ENCODE measurements at regions not wholly inside any gene's neighbourhood (a gene's known extent, or its start where the extent isn't known, plus 50 kb on each side); places are given as distances from the start of the nearest gene placed in this dataset.

DNA sequence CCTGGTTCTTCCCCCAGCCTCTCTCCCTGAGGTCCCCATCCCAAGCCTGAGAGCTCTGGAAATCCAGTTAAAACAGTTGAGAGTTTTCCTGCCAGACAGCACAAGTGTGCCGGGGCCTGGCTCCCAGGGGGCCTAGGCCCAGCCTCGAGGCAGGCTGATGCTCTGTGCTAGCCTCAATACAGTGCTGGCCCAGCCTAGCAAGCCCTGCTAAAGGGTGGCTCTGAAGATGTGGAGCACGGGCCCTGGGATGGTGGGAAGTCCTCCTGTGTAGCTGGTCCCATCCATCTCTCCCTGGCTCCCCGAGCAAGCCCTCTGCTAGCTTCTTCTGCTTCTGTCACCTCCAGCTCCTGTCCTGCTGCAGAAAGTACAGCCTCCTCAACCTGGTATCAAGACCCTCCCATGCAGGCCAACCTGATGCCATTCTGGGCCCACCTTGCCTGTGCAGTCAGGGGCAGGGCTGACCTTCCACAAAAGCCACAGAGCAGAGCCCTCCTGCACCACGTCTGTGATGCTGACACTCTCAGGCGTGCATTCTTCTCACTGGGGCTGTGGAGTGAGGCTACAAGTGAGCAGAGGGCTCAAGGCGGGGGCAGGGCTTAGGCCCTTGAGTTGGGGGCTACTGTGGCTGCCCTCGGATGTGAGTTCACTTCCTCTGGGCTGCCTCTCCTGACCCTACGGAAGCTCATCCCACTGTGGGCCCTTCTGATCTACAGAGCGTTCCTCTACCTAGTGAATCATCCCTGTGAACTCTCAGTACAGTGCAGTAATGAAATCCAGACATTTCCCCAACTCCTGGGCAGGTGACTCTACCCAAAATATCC is 60.1 kb upstream of the LAPTM4A start:
- in situ Hi-C loops (cut with MboI): no loop called here
- no peaks in the 10 kb centered on the region for H3F3A ChIP-seq (ENCODE audit: insufficient read depth)
- DNase-seq: peak; percentile 45
- H3K27ac ChIP-seq: no peak overlapping the region
- no peak for TF ChIP-seq EZH2phosphoT487 (IDR thresholded peaks at IDR 0.05; ENCODE audit: insufficient read depth, low read depth)
- no peak for TF ChIP-seq EZH2 (IDR thresholded peaks at IDR 0.05; ENCODE audit: insufficient read depth, poor library complexity, severe bottlenecking)
- WGBS, 2 experiments (ENCODE audit: low coverage in 1 of 2, low lambda C conversion rate in 2 of 2, missing lambda C conversion rate in 2 of 2): 62 to 67% methylated on average over 10 of the region's 10 CpGs
- no peaks in the 10 kb centered on the region for H3K27me3 ChIP-seq (replicated peaks; ENCODE audit: insufficient read depth)
- H3K9me3 ChIP-seq (ENCODE audit: low read depth): no peaks in the 10 kb centered on the region
- H3K4me3 ChIP-seq: no peak overlapping the region
- H3K36me3 ChIP-seq (ENCODE audit: low read depth): no peaks in the 10 kb centered on the region
- no peaks in the 10 kb centered on the region for H3K9me2 ChIP-seq (ENCODE audit: insufficient read depth)
- H4K20me1 ChIP-seq (ENCODE audit: insufficient read depth): no peaks in the 10 kb centered on the region
- no peaks in the 10 kb centered on the region for H3K4me1 ChIP-seq (ENCODE audit: insufficient read depth)
- no peak overlapping the region for H2AFZ ChIP-seq
- no peak overlapping the region for H3K9ac ChIP-seq
- no peak overlapping the region for H3K4me2 ChIP-seq (ENCODE audit: unreplicated experiment)
- no peaks in the 10 kb centered on the region for H3K79me2 ChIP-seq (ENCODE audit: insufficient read depth)

DNA sequence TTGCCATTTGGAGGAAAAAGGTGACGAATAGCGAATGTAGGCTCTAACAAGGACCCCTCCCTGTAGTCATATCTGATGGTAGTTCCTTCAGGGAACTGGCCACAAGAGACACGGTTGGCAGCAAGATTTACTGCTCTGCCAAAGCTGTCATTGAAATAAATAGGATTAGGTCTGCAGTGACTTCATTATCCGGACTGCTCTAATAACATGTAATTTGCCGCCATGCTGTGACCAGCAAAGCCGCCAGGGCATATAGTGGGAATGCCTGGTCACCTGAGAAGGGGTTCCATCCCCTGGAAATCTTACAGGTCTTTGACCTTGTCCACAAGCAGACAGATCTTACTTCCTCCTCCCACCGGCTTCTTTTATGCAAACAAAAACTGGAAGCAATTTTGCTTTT is 59.4 kb upstream of the LAPTM4A start:
- no peaks in the 10 kb centered on the region for H3K9me2 ChIP-seq (ENCODE audit: insufficient read depth)
- WGBS, 2 experiments (ENCODE audit: low coverage in 1 of 2, low lambda C conversion rate in 2 of 2, missing lambda C conversion rate in 2 of 2): 88 to 95% methylated on average over 7 of the region's 7 CpGs
- H3K79me2 ChIP-seq (ENCODE audit: insufficient read depth): no peaks in the 10 kb centered on the region
- H3K9ac ChIP-seq: no peak overlapping the region
- no peak overlapping the region for H3K4me2 ChIP-seq (ENCODE audit: unreplicated experiment)
- H3K4me3 ChIP-seq: no peak overlapping the region
- in situ Hi-C loops (cut with MboI): no loop called here
- no peak for DNase-seq
- TF ChIP-seq EZH2 (IDR thresholded peaks at IDR 0.05; ENCODE audit: insufficient read depth, poor library complexity, severe bottlenecking) (no peak), EZH2phosphoT487 (IDR thresholded peaks at IDR 0.05; ENCODE audit: insufficient read depth, low read depth) (no peak)
- no peak overlapping the region for H3K27ac ChIP-seq
- no peaks in the 10 kb centered on the region for H3K4me1 ChIP-seq (ENCODE audit: insufficient read depth)
- H3K27me3 ChIP-seq (replicated peaks; ENCODE audit: insufficient read depth): no peaks in the 10 kb centered on the region
- H4K20me1 ChIP-seq (ENCODE audit: insufficient read depth): no peaks in the 10 kb centered on the region
- no peaks in the 10 kb centered on the region for H3K36me3 ChIP-seq (ENCODE audit: low read depth)
- no peaks in the 10 kb centered on the region for H3F3A ChIP-seq (ENCODE audit: insufficient read depth)
- H2AFZ ChIP-seq: no peak overlapping the region
- H3K9me3 ChIP-seq (ENCODE audit: low read depth): no peaks in the 10 kb centered on the region

DNA sequence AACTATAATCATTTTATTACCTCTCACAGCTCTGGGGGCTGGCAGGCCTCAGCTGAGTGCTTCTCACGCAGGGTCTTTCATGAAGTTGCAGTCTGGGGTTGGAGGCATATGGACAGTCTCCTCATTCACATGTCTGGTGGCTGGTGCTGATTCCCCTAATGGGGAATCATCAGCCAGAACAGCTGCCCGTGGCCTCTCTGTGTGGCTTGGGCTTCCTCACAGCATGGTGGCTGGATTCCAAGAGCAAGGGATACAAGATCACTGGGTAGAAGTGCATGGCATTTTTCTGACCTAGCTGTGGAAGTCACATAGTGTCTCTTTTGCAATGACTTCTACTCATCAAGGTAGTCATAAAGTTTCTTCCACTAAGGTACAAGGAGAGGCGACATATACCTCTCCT is 59.0 kb upstream of the LAPTM4A start:
- Histone ChIP-seq H3K9me2 (ENCODE audit: insufficient read depth) (no peaks in the 10 kb centered on the region), H3K4me2 (ENCODE audit: unreplicated experiment) (no peak overlapping the region), H3K4me3 (no peak overlapping the region), H3K79me2 (ENCODE audit: insufficient read depth) (no peaks in the 10 kb centered on the region), H3K9me3 (ENCODE audit: low read depth) (no peaks in the 10 kb centered on the region), H2AFZ (no peak overlapping the region), H3K4me1 (ENCODE audit: insufficient read depth) (no peaks in the 10 kb centered on the region), H3K27me3 (replicated peaks; ENCODE audit: insufficient read depth) (no peaks in the 10 kb centered on the region), H3K9ac (no peak overlapping the region), H3K36me3 (ENCODE audit: low read depth) (no peaks in the 10 kb centered on the region), H3F3A (ENCODE audit: insufficient read depth) (no peaks in the 10 kb centered on the region), H4K20me1 (ENCODE audit: insufficient read depth) (no peaks in the 10 kb centered on the region), H3K27ac (no peak overlapping the region)
- in situ Hi-C loops (cut with MboI): no loop called here
- no peak for TF ChIP-seq EZH2phosphoT487 (IDR thresholded peaks at IDR 0.05; ENCODE audit: insufficient read depth, low read depth)
- no peak for TF ChIP-seq EZH2 (IDR thresholded peaks at IDR 0.05; ENCODE audit: insufficient read depth, poor library complexity, severe bottlenecking)
- WGBS, 2 experiments (ENCODE audit: low coverage in 1 of 2, low lambda C conversion rate in 2 of 2, missing lambda C conversion rate in 2 of 2): 77 to 78% methylated on average over 3 of the region's 3 CpGs
- DNase-seq: no peak

DNA sequence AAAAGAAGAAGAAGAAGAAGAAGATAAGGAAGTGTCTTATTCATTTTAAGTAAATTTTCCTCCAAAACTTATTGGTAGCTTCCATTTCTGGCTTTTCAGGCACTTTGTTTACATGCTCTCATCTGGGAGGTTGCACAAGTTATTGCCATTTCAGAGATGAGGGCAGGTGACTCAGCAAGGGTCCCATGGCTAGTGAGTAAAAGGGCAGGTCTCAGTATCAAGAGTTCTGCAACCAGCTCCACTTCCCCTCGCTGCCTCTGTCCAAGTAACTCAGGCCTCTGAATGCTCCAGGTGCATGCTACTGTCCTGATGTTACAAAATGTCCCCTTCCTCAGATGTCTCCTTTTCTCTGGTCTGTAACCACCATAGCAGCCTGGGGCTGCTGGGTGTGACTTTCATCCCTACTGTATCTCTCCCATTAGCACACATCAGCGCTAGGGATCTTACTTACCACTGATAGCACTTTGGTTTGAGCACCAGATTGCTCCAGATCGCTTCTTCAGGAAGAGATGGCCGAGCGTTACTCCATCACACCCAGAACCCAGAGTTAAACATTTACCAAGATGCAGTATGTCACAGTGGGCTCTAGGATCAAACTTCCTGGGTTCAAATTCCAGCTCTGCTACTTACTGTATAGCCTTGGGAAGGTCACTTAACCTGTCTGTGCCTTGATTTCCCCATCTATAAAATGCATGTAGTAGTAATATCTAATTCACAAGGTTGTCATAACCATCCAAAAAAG is 57.4 kb upstream of the LAPTM4A start:
- no peaks in the 10 kb centered on the region for H3K36me3 ChIP-seq (ENCODE audit: low read depth)
- TF ChIP-seq EZH2 (IDR thresholded peaks at IDR 0.05; ENCODE audit: insufficient read depth, poor library complexity, severe bottlenecking) (no peak), EZH2phosphoT487 (IDR thresholded peaks at IDR 0.05; ENCODE audit: insufficient read depth, low read depth) (no peak)
- in situ Hi-C loops (cut with MboI): no loop called here
- H3K79me2 ChIP-seq (ENCODE audit: insufficient read depth): no peaks in the 10 kb centered on the region
- no peak overlapping the region for H2AFZ ChIP-seq
- H3K9me3 ChIP-seq (ENCODE audit: low read depth): no peaks in the 10 kb centered on the region
- H3K4me1 ChIP-seq (ENCODE audit: insufficient read depth): no peaks in the 10 kb centered on the region
- H3K4me2 ChIP-seq (ENCODE audit: unreplicated experiment): no peak overlapping the region
- H3K9me2 ChIP-seq (ENCODE audit: insufficient read depth): no peaks in the 10 kb centered on the region
- no peak overlapping the region for H3K4me3 ChIP-seq
- no peaks in the 10 kb centered on the region for H4K20me1 ChIP-seq (ENCODE audit: insufficient read depth)
- no peak overlapping the region for H3K9ac ChIP-seq
- 84 to 89% methylated on average over 5 of the region's 5 CpGs for WGBS, 2 experiments (ENCODE audit: low coverage in 1 of 2, low lambda C conversion rate in 2 of 2, missing lambda C conversion rate in 2 of 2)
- H3K27ac ChIP-seq: no peak overlapping the region
- DNase-seq: peak; percentile 63
- no peaks in the 10 kb centered on the region for H3F3A ChIP-seq (ENCODE audit: insufficient read depth)
- no peaks in the 10 kb centered on the region for H3K27me3 ChIP-seq (replicated peaks; ENCODE audit: insufficient read depth)

Data from GM23248 (cell line).